ENCODE measurements at regions not wholly inside any gene's neighbourhood (a gene's known extent, or its start where the extent isn't known, plus 50 kb on each side); places are given as distances from the start of the nearest gene placed in this dataset.

DNA sequence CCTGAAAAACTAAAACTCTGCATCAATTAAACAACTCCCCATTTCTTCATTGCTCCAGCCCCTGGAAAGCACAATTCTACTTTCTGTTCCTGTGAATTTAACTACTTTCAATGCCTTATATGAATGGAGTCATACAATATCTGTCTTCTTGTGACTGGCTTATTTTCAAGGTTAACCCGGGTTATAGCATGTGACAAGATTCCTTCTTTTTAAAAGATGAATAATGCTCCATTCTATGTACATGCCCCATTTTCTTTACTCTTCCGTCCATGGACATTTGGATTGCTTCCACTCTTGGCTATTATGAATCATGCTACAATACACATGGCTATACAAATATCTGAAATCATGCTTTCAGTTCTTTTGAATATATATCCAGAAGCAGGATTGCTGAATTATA is 334.9 kb upstream of the ID4 start (continued):
- TF ChIP-seq, protein P1, sequence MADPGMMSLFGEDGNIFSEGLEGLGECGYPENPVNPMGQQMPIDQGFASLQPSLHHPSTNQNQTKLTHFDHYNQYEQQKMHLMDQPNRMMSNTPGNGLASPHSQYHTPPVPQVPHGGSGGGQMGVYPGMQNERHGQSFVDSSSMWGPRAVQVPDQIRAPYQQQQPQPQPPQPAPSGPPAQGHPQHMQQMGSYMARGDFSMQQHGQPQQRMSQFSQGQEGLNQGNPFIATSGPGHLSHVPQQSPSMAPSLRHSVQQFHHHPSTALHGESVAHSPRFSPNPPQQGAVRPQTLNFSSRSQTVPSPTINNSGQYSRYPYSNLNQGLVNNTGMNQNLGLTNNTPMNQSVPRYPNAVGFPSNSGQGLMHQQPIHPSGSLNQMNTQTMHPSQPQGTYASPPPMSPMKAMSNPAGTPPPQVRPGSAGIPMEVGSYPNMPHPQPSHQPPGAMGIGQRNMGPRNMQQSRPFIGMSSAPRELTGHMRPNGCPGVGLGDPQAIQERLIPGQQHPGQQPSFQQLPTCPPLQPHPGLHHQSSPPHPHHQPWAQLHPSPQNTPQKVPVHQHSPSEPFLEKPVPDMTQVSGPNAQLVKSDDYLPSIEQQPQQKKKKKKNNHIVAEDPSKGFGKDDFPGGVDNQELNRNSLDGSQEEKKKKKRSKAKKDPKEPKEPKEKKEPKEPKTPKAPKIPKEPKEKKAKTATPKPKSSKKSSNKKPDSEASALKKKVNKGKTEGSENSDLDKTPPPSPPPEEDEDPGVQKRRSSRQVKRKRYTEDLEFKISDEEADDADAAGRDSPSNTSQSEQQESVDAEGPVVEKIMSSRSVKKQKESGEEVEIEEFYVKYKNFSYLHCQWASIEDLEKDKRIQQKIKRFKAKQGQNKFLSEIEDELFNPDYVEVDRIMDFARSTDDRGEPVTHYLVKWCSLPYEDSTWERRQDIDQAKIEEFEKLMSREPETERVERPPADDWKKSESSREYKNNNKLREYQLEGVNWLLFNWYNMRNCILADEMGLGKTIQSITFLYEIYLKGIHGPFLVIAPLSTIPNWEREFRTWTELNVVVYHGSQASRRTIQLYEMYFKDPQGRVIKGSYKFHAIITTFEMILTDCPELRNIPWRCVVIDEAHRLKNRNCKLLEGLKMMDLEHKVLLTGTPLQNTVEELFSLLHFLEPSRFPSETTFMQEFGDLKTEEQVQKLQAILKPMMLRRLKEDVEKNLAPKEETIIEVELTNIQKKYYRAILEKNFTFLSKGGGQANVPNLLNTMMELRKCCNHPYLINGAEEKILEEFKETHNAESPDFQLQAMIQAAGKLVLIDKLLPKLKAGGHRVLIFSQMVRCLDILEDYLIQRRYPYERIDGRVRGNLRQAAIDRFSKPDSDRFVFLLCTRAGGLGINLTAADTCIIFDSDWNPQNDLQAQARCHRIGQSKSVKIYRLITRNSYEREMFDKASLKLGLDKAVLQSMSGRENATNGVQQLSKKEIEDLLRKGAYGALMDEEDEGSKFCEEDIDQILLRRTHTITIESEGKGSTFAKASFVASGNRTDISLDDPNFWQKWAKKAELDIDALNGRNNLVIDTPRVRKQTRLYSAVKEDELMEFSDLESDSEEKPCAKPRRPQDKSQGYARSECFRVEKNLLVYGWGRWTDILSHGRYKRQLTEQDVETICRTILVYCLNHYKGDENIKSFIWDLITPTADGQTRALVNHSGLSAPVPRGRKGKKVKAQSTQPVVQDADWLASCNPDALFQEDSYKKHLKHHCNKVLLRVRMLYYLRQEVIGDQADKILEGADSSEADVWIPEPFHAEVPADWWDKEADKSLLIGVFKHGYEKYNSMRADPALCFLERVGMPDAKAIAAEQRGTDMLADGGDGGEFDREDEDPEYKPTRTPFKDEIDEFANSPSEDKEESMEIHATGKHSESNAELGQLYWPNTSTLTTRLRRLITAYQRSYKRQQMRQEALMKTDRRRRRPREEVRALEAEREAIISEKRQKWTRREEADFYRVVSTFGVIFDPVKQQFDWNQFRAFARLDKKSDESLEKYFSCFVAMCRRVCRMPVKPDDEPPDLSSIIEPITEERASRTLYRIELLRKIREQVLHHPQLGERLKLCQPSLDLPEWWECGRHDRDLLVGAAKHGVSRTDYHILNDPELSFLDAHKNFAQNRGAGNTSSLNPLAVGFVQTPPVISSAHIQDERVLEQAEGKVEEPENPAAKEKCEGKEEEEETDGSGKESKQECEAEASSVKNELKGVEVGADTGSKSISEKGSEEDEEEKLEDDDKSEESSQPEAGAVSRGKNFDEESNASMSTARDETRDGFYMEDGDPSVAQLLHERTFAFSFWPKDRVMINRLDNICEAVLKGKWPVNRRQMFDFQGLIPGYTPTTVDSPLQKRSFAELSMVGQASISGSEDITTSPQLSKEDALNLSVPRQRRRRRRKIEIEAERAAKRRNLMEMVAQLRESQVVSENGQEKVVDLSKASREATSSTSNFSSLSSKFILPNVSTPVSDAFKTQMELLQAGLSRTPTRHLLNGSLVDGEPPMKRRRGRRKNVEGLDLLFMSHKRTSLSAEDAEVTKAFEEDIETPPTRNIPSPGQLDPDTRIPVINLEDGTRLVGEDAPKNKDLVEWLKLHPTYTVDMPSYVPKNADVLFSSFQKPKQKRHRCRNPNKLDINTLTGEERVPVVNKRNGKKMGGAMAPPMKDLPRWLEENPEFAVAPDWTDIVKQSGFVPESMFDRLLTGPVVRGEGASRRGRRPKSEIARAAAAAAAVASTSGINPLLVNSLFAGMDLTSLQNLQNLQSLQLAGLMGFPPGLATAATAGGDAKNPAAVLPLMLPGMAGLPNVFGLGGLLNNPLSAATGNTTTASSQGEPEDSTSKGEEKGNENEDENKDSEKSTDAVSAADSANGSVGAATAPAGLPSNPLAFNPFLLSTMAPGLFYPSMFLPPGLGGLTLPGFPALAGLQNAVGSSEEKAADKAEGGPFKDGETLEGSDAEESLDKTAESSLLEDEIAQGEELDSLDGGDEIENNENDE (IDR thresholded peaks at IDR 0.05; ENCODE audit: insufficient replicate concordance, low read length) = no peak
- TF ChIP-seq, protein P2, sequence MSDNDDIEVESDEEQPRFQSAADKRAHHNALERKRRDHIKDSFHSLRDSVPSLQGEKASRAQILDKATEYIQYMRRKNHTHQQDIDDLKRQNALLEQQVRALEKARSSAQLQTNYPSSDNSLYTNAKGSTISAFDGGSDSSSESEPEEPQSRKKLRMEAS (IDR thresholded peaks at IDR 0.05) = no peak

Data from H1 (cell line).